Heart left ventricle (tissue), 13 donors: ENCODE measurements at regions not wholly inside any gene's neighbourhood (a gene's known extent, or its start where the extent isn't known, plus 50 kb on each side); places are given as distances from the start of the nearest gene placed in this dataset.

Experiments used
- POLR2A ChIP-seq, 2 donors: fragments of 450-650 bp; IDR thresholded peaks; one replicate each; pipeline ENCODE4 v1.6.1; 2017; ENCODE audit warnings: antibody characterized with exemption in 2 of 2, mild to moderate bottlenecking in 2 of 2, moderate library complexity in 2 of 2
- TF ChIP-seq, protein P1 (sequence below), 12 donors: fragments of 200-600 bp; sonication (generic) in 4 of 12; IDR thresholded peaks; one replicate each; pipeline versions ENCODE4 v1.5.0 to v1.8.0; 2018 to 2022; ENCODE audit warnings: antibody characterized with exemption in 12 of 12, mild to moderate bottlenecking in 5 of 12
- donor health status: ischemic (EF 13 %, LVEDD 7.1; RV severe dilation, severe dysfunction).
- donor health status: DM: no; HTN: yes; CAD: no.
- donor health status: DM: no; HTN: no; CAD: no.
- donor health status: ischemic (EF 25% LVEDD 6.9; RV normal size, moderate dysfunction).
- donor health status: ischemic (EF 25% LVEDD 5.7; RV mildly dilated, moderate dysfunction).
- donor health status: ischemic (EF 35%, LVEDD 5.7; RV mildly dilated, moderate dysfunction).
- donor health status: nonischemic (EF 11% LVEDD 7.7; RV severe dilation, severe dysfunction).
- donor health status: DM: yes; HTN: yes; CAD: no.
- donor health status: PGD.
- donor health status: ischemic (EF 29% LVEDD 5.4; RV normal size, mild dysfunction).
- donor health status: nonischemic (EF 23%, LVEDD 6.1; RV moderate dilation, normal function).

- TF ChIP-seq, protein P1, sequence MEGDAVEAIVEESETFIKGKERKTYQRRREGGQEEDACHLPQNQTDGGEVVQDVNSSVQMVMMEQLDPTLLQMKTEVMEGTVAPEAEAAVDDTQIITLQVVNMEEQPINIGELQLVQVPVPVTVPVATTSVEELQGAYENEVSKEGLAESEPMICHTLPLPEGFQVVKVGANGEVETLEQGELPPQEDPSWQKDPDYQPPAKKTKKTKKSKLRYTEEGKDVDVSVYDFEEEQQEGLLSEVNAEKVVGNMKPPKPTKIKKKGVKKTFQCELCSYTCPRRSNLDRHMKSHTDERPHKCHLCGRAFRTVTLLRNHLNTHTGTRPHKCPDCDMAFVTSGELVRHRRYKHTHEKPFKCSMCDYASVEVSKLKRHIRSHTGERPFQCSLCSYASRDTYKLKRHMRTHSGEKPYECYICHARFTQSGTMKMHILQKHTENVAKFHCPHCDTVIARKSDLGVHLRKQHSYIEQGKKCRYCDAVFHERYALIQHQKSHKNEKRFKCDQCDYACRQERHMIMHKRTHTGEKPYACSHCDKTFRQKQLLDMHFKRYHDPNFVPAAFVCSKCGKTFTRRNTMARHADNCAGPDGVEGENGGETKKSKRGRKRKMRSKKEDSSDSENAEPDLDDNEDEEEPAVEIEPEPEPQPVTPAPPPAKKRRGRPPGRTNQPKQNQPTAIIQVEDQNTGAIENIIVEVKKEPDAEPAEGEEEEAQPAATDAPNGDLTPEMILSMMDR (IDR thresholded peaks at IDR 0.05), result no peak
- no peak for TF ChIP-seq POLR2A (IDR thresholded peaks at IDR 0.05)
Observed at GRCh38 chr12:45615268-45615667, 114.2 kb upstream of the ARID2 start.
